ENCODE measurements at regions not wholly inside any gene's neighbourhood (a gene's known extent, or its start where the extent isn't known, plus 50 kb on each side); places are given as distances from the start of the nearest gene placed in this dataset.
"Not testable (repeated sequence)": the region's sequence is repeated elsewhere in the genome, so short reads cannot be mapped to it uniquely, and the experiment has no call there.

DNA sequence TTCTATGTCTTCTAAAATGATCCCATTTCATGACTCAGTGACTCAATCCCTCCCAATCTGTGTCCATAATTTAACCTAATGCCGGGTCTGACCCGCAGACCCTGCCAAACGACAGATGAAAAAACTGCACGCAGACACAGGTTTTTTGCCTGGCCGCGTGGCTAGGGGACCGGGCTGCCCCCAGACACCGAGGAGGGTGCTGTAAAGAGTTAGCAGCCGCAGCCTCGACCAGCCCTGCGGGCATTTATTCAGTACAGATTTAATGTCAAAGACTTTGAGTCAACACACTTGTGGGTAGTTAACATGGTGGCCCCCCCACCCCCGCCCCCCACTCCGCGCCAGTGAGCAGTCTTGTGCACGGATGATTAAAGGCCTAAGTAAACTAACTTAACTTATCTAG is 1324.7 kb downstream of the GATA3 start:
- no peaks in the 10 kb centered on the region for H3K27me3 ChIP-seq
- no peaks in the 10 kb centered on the region for H3K36me3 ChIP-seq
- no peaks in the 10 kb centered on the region for H3K9me3 ChIP-seq
- no peaks in the 10 kb centered on the region for H3K4me1 ChIP-seq
- DNase-seq: no peak
- TF ChIP-seq, protein P1, sequence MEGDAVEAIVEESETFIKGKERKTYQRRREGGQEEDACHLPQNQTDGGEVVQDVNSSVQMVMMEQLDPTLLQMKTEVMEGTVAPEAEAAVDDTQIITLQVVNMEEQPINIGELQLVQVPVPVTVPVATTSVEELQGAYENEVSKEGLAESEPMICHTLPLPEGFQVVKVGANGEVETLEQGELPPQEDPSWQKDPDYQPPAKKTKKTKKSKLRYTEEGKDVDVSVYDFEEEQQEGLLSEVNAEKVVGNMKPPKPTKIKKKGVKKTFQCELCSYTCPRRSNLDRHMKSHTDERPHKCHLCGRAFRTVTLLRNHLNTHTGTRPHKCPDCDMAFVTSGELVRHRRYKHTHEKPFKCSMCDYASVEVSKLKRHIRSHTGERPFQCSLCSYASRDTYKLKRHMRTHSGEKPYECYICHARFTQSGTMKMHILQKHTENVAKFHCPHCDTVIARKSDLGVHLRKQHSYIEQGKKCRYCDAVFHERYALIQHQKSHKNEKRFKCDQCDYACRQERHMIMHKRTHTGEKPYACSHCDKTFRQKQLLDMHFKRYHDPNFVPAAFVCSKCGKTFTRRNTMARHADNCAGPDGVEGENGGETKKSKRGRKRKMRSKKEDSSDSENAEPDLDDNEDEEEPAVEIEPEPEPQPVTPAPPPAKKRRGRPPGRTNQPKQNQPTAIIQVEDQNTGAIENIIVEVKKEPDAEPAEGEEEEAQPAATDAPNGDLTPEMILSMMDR (IDR thresholded peaks at IDR 0.05; ENCODE audit: low read depth, low read length): no peak
- H3K4me3 ChIP-seq (ENCODE audit: low read depth, low read length): no peak overlapping the region

DNA sequence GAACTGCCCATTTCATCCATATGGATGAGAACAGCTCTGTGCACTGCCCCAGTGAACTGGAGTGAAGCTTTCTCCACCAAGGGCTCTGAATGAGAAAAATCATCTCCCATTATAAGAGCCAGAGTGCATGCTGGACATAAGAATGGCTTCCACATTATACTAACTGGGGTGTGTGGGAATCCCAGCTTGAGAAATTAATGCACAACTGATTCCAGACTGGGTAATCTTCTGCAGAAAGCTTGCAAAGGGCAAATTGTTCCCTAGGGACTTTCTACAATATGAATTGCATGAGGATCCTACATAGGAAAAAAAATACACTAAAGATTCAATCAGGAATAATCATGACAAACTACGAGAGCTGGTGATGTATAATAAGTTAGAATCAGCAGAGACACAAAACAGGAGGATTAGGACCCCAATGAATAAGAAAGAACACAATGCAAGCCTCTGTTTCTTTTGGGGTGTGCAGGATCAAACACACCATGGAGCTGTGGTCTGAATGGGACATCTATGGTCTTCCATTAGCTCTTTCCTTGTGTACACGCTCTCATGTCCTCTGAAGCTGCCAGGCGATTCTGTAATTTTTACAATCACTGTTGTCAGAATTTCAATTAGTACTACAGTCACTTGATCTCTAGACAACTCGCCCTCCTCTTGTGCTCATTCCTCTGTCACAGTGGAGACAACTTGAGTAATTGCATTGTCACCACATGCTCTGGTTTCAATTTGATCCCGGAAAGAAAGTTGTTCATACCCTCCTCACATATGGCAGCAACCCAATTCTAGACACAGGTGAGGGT is 1327.4 kb downstream of the GATA3 start:
- DNase-seq: no peak
- H3K27me3 ChIP-seq: no peaks in the 10 kb centered on the region
- no peak overlapping the region for H3K4me3 ChIP-seq (ENCODE audit: low read depth, low read length)
- no peaks in the 10 kb centered on the region for H3K36me3 ChIP-seq
- TF ChIP-seq, protein P1 (IDR thresholded peaks at IDR 0.05; ENCODE audit: low read depth, low read length): no peak
- H3K4me1 ChIP-seq: no peaks in the 10 kb centered on the region
- no peaks in the 10 kb centered on the region for H3K9me3 ChIP-seq

DNA sequence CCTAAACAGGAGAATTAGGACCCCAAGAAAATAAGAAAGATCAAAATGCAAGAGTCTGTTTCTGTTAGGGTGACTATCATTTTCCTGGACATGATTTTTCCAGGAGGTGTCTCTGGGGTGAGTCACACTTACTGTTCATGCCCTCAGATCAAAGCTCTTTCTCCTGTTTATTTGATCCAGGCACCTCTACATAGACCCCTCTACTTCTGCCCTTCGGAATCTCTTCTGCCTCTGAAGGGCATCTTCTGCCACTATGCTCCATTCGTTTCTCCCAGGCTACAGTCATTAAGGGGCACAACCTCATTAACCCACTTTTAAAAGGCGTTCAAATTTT is 1328.0 kb downstream of the GATA3 start:
- H3K36me3 ChIP-seq: no peaks in the 10 kb centered on the region
- DNase-seq: no peak
- TF ChIP-seq, protein P1 (IDR thresholded peaks at IDR 0.05; ENCODE audit: low read depth, low read length): no peak
- no peaks in the 10 kb centered on the region for H3K9me3 ChIP-seq
- H3K27me3 ChIP-seq: no peaks in the 10 kb centered on the region
- H3K4me1 ChIP-seq: no peaks in the 10 kb centered on the region
- no peak overlapping the region for H3K4me3 ChIP-seq (ENCODE audit: low read depth, low read length)

DNA sequence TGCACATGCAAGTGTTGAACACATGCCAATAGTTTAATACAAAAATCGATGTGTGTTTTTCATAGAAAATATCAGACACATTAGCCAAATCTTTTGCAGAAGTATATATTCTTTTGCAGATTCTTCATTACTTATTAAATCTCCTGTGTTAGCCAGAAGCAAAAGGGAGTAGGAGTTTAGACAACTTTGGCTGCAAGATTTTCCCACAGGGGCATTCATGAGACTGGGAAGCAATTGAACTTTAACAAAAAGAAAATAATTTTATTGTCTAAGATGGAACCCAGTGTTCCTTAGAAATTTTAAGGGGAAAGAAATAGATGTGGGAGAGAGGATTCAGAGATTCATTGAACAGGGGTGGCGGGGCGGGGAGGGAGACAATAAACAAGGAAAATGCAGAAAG is 1336.0 kb downstream of the GATA3 start:
- Histone ChIP-seq H3K27me3 (no peaks in the 10 kb centered on the region), H3K9me3 (no peaks in the 10 kb centered on the region), H3K4me3 (ENCODE audit: low read depth, low read length) (no peak overlapping the region), H3K4me1 (no peaks in the 10 kb centered on the region), H3K36me3 (no peaks in the 10 kb centered on the region)
- TF ChIP-seq, protein P1 (IDR thresholded peaks at IDR 0.05; ENCODE audit: low read depth, low read length): no peak
- DNase-seq: no peak

GRCh38 chr10:9399275-9399983 is 1344.9 kb downstream of the GATA3 start:
- Histone ChIP-seq H3K27me3 (no peaks in the 10 kb centered on the region), H3K4me1 (no peaks in the 10 kb centered on the region), H3K9me3 (no peaks in the 10 kb centered on the region), H3K4me3 (ENCODE audit: low read depth, low read length) (no peak overlapping the region), H3K36me3 (no peaks in the 10 kb centered on the region)
- no peak for DNase-seq
- TF ChIP-seq, protein P1 (IDR thresholded peaks at IDR 0.05; ENCODE audit: low read depth, low read length): no peak

- not testable (repeated sequence) for H3K9me3 ChIP-seq
Measured at GRCh38 chr10:9402067-9402466, 1347.6 kb downstream of the GATA3 start.

DNA sequence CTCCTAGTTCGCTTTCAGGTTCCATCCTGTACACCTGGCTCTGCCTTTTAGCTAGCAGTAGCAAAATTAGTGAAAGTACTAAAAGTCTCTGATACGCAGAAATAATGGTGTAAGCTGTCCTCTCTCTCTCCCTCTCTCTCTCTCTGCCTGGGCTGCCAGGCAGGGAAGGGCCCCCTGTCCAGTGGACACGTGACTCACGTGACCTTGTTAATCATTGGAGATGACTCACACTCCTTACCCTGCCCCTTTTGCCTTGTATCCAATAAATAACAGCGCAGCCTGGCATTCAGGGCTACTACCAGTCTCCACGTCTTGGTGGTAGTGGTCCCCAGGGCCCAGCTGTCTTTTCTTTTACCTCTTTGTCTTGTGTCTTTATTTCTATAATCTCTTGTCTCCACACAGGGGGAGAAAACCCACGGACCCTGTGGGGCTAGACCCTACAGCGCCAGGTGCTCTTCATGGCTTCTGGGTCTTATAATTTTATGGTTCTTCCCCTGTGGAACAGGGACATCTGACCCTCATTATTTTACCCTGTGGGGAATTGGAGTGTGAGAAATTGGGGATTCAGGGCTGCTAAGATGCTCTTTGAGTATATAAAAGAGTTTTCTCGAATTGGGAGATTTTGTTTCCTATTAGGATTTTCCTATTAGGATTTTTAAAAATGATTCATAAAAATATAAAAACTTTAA is 1348.2 kb downstream of the GATA3 start:
- peak; percentile 38 for DNase-seq
- peak overlapping the region; percentile 28 for H3K4me3 ChIP-seq (ENCODE audit: low read depth, low read length)
- H3K27me3 ChIP-seq, H3K36me3 ChIP-seq, H3K9me3 ChIP-seq, H3K4me1 ChIP-seq: not testable (repeated sequence)

More at GRCh38 chr10:9402067-9402466, 1347.6 kb downstream of the GATA3 start:
- not testable (repeated sequence) for H3K4me1 ChIP-seq, H3K27me3 ChIP-seq, H3K36me3 ChIP-seq
- TF ChIP-seq, protein P1 (IDR thresholded peaks at IDR 0.05; ENCODE audit: low read depth, low read length): peak; percentile 53
- peak; percentile 62 for DNase-seq
- peak overlapping the region; percentile 28 for H3K4me3 ChIP-seq (ENCODE audit: low read depth, low read length)

DNA sequence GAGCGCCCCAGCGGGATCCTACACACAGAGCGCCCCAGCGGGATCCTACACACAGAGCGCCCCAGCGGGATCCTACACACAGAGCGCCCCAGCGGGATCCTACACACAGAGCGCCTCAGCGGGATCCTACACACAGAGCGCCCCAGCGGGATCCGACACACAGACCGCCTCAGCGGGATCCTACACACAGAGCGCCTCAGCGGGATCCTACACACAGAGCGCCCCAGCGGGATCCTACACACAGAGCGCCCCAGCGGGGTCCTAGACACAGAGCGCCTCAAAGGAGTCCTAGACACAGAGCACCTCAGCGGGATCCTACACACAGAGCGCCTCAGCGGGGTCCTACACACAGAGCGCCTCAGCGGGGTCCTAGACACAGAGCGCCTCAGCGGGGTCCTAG is 1352.7 kb downstream of the GATA3 start:
- not testable (repeated sequence) for H3K9me3 ChIP-seq; DNase-seq; H3K36me3 ChIP-seq; H3K4me1 ChIP-seq; H3K4me3 ChIP-seq (ENCODE audit: low read depth, low read length); H3K27me3 ChIP-seq
